ENCODE measurements at regions not wholly inside any gene's neighbourhood (a gene's known extent, or its start where the extent isn't known, plus 50 kb on each side); places are given as distances from the start of the nearest gene placed in this dataset.
"Not testable (repeated sequence)": the region's sequence is repeated elsewhere in the genome, so short reads cannot be mapped to it uniquely, and the experiment has no call there.

GRCh38 chr21:15218476-15218875 lies 153.7 kb upstream of the NRIP1 start:
- H3K4me1 ChIP-seq (ENCODE audit: control insufficient read depth, insufficient read depth, low read length); H3K9me3 ChIP-seq (ENCODE audit: control insufficient read depth in 2 of 2, low read length in 2 of 2): not testable (repeated sequence)

GRCh38 chr21:15219039-15219438 lies 154.2 kb upstream of the NRIP1 start:
- no peak overlapping the region for H3K9ac ChIP-seq (ENCODE audit: low read length in 2 of 2)
- no peaks in the 10 kb centered on the region for H3K9me3 ChIP-seq (ENCODE audit: control insufficient read depth in 2 of 2, low read length in 2 of 2)
- no peak overlapping the region for H3K27ac ChIP-seq (ENCODE audit: low read length)
- H3K27me3 ChIP-seq (ENCODE audit: control insufficient read depth in 1 of 2, insufficient read depth in 2 of 2, low read length in 2 of 2): no peaks in the 10 kb centered on the region
- H3K4me1 ChIP-seq (ENCODE audit: control insufficient read depth, insufficient read depth, low read length): no peaks in the 10 kb centered on the region
- H3K36me3 ChIP-seq (ENCODE audit: control insufficient read depth in 2 of 2, insufficient read depth in 2 of 2, low read length in 2 of 2): no peaks in the 10 kb centered on the region
- H3K4me3 ChIP-seq (ENCODE audit: low read length in 2 of 2): no peak overlapping the region

More at GRCh38 chr21:15218476-15218875, 153.7 kb upstream of the NRIP1 start:
- not testable (repeated sequence) for H3K4me3 ChIP-seq (ENCODE audit: low read length in 2 of 2); H3K27me3 ChIP-seq (ENCODE audit: control insufficient read depth in 1 of 2, insufficient read depth in 2 of 2, low read length in 2 of 2); H3K27ac ChIP-seq (ENCODE audit: low read length); H3K36me3 ChIP-seq (ENCODE audit: control insufficient read depth in 2 of 2, insufficient read depth in 2 of 2, low read length in 2 of 2); H3K9ac ChIP-seq (ENCODE audit: low read length in 2 of 2)

- Histone ChIP-seq H3K27ac (ENCODE audit: low read length) (no peak overlapping the region), H3K36me3 (ENCODE audit: control insufficient read depth in 2 of 2, insufficient read depth in 2 of 2, low read length in 2 of 2) (no peaks in the 10 kb centered on the region), H3K4me3 (ENCODE audit: low read length in 2 of 2) (no peak overlapping the region), H3K27me3 (ENCODE audit: control insufficient read depth in 1 of 2, insufficient read depth in 2 of 2, low read length in 2 of 2) (no peaks in the 10 kb centered on the region), H3K4me1 (ENCODE audit: control insufficient read depth, insufficient read depth, low read length) (no peaks in the 10 kb centered on the region), H3K9ac (ENCODE audit: low read length in 2 of 2) (no peak overlapping the region), H3K9me3 (ENCODE audit: control insufficient read depth in 2 of 2, low read length in 2 of 2) (no peaks in the 10 kb centered on the region)
These were observed 155.1 kb upstream of the NRIP1 start for GRCh38 chr21:15219894-15220293.

- H3K27me3 ChIP-seq (ENCODE audit: control insufficient read depth in 1 of 2, insufficient read depth in 2 of 2, low read length in 2 of 2): no peaks in the 10 kb centered on the region
- no peak overlapping the region for H3K27ac ChIP-seq (ENCODE audit: low read length)
- H3K36me3 ChIP-seq (ENCODE audit: control insufficient read depth in 2 of 2, insufficient read depth in 2 of 2, low read length in 2 of 2): no peaks in the 10 kb centered on the region
- no peaks in the 10 kb centered on the region for H3K4me1 ChIP-seq (ENCODE audit: control insufficient read depth, insufficient read depth, low read length)
- no peak overlapping the region for H3K9ac ChIP-seq (ENCODE audit: low read length in 2 of 2)
- H3K9me3 ChIP-seq (ENCODE audit: control insufficient read depth in 2 of 2, low read length in 2 of 2): no peaks in the 10 kb centered on the region
- no peak overlapping the region for H3K4me3 ChIP-seq (ENCODE audit: low read length in 2 of 2)
These were observed 157.1 kb upstream of the NRIP1 start for GRCh38 chr21:15221799-15222386.

- no peaks in the 10 kb centered on the region for H3K27me3 ChIP-seq (ENCODE audit: control insufficient read depth in 1 of 2, insufficient read depth in 2 of 2, low read length in 2 of 2)
- no peak overlapping the region for H3K4me3 ChIP-seq (ENCODE audit: low read length in 2 of 2)
- no peaks in the 10 kb centered on the region for H3K4me1 ChIP-seq (ENCODE audit: control insufficient read depth, insufficient read depth, low read length)
- H3K36me3 ChIP-seq (ENCODE audit: control insufficient read depth in 2 of 2, insufficient read depth in 2 of 2, low read length in 2 of 2): no peaks in the 10 kb centered on the region
- H3K9ac ChIP-seq (ENCODE audit: low read length in 2 of 2): no peak overlapping the region
- H3K27ac ChIP-seq (ENCODE audit: low read length): no peak overlapping the region
- H3K9me3 ChIP-seq (ENCODE audit: control insufficient read depth in 2 of 2, low read length in 2 of 2): no peaks in the 10 kb centered on the region
These were observed 157.9 kb upstream of the NRIP1 start for GRCh38 chr21:15222707-15223106.

GRCh38 chr21:15224346-15225086 lies 159.7 kb upstream of the NRIP1 start:
- Histone ChIP-seq H3K9ac (ENCODE audit: low read length in 2 of 2) (no peak overlapping the region), H3K9me3 (ENCODE audit: control insufficient read depth in 2 of 2, low read length in 2 of 2) (no peaks in the 10 kb centered on the region), H3K36me3 (ENCODE audit: control insufficient read depth in 2 of 2, insufficient read depth in 2 of 2, low read length in 2 of 2) (no peaks in the 10 kb centered on the region), H3K27ac (ENCODE audit: low read length) (no peak overlapping the region), H3K4me1 (ENCODE audit: control insufficient read depth, insufficient read depth, low read length) (no peaks in the 10 kb centered on the region), H3K27me3 (ENCODE audit: control insufficient read depth in 1 of 2, insufficient read depth in 2 of 2, low read length in 2 of 2) (no peaks in the 10 kb centered on the region), H3K4me3 (ENCODE audit: low read length in 2 of 2) (no peak overlapping the region)

GRCh38 chr21:15227919-15228318 lies 163.1 kb upstream of the NRIP1 start:
- H3K9me3 ChIP-seq (ENCODE audit: control insufficient read depth in 2 of 2, low read length in 2 of 2): no peaks in the 10 kb centered on the region
- H3K4me3 ChIP-seq (ENCODE audit: low read length in 2 of 2): no peak overlapping the region
- no peaks in the 10 kb centered on the region for H3K36me3 ChIP-seq (ENCODE audit: control insufficient read depth in 2 of 2, insufficient read depth in 2 of 2, low read length in 2 of 2)
- H3K27ac ChIP-seq (ENCODE audit: low read length): no peak overlapping the region
- H3K9ac ChIP-seq (ENCODE audit: low read length in 2 of 2): no peak overlapping the region
- H3K4me1 ChIP-seq (ENCODE audit: control insufficient read depth, insufficient read depth, low read length): no peaks in the 10 kb centered on the region
- no peaks in the 10 kb centered on the region for H3K27me3 ChIP-seq (ENCODE audit: control insufficient read depth in 1 of 2, insufficient read depth in 2 of 2, low read length in 2 of 2)

GRCh38 chr21:15229390-15229789 lies 164.6 kb upstream of the NRIP1 start:
- Histone ChIP-seq H3K9ac (ENCODE audit: low read length in 2 of 2) (no peak overlapping the region), H3K27ac (ENCODE audit: low read length) (no peak overlapping the region), H3K27me3 (ENCODE audit: control insufficient read depth in 1 of 2, insufficient read depth in 2 of 2, low read length in 2 of 2) (no peaks in the 10 kb centered on the region), H3K36me3 (ENCODE audit: control insufficient read depth in 2 of 2, insufficient read depth in 2 of 2, low read length in 2 of 2) (no peaks in the 10 kb centered on the region), H3K4me1 (ENCODE audit: control insufficient read depth, insufficient read depth, low read length) (no peaks in the 10 kb centered on the region), H3K9me3 (ENCODE audit: control insufficient read depth in 2 of 2, low read length in 2 of 2) (no peaks in the 10 kb centered on the region), H3K4me3 (ENCODE audit: low read length in 2 of 2) (no peak overlapping the region)

- Histone ChIP-seq H3K4me1 (ENCODE audit: control insufficient read depth, insufficient read depth, low read length) (no peaks in the 10 kb centered on the region), H3K27me3 (ENCODE audit: control insufficient read depth in 1 of 2, insufficient read depth in 2 of 2, low read length in 2 of 2) (no peaks in the 10 kb centered on the region), H3K36me3 (ENCODE audit: control insufficient read depth in 2 of 2, insufficient read depth in 2 of 2, low read length in 2 of 2) (no peaks in the 10 kb centered on the region), H3K27ac (ENCODE audit: low read length) (no peak overlapping the region), H3K9me3 (ENCODE audit: control insufficient read depth in 2 of 2, low read length in 2 of 2) (no peaks in the 10 kb centered on the region), H3K4me3 (ENCODE audit: low read length in 2 of 2) (no peak overlapping the region), H3K9ac (ENCODE audit: low read length in 2 of 2) (no peak overlapping the region)
These were observed 168.8 kb upstream of the NRIP1 start for GRCh38 chr21:15233611-15234010.

GRCh38 chr21:15236111-15236510 lies 171.3 kb upstream of the NRIP1 start:
- Histone ChIP-seq H3K9ac (ENCODE audit: low read length in 2 of 2) (no peak overlapping the region), H3K36me3 (ENCODE audit: control insufficient read depth in 2 of 2, insufficient read depth in 2 of 2, low read length in 2 of 2) (no peaks in the 10 kb centered on the region), H3K27ac (ENCODE audit: low read length) (no peak overlapping the region), H3K9me3 (ENCODE audit: control insufficient read depth in 2 of 2, low read length in 2 of 2) (no peaks in the 10 kb centered on the region), H3K4me1 (ENCODE audit: control insufficient read depth, insufficient read depth, low read length) (no peaks in the 10 kb centered on the region), H3K27me3 (ENCODE audit: control insufficient read depth in 1 of 2, insufficient read depth in 2 of 2, low read length in 2 of 2) (no peaks in the 10 kb centered on the region), H3K4me3 (ENCODE audit: low read length in 2 of 2) (no peak overlapping the region)

GRCh38 chr21:15240848-15241247 lies 176.0 kb upstream of the NRIP1 start:
- H3K4me1 ChIP-seq (ENCODE audit: control insufficient read depth, insufficient read depth, low read length): no peaks in the 10 kb centered on the region
- no peak overlapping the region for H3K27ac ChIP-seq (ENCODE audit: low read length)
- H3K36me3 ChIP-seq (ENCODE audit: control insufficient read depth in 2 of 2, insufficient read depth in 2 of 2, low read length in 2 of 2): no peaks in the 10 kb centered on the region
- H3K4me3 ChIP-seq (ENCODE audit: low read length in 2 of 2): no peak overlapping the region
- H3K9ac ChIP-seq (ENCODE audit: low read length in 2 of 2): no peak overlapping the region
- H3K27me3 ChIP-seq (ENCODE audit: control insufficient read depth in 1 of 2, insufficient read depth in 2 of 2, low read length in 2 of 2): no peaks in the 10 kb centered on the region
- H3K9me3 ChIP-seq (ENCODE audit: control insufficient read depth in 2 of 2, low read length in 2 of 2): no peaks in the 10 kb centered on the region
